ENCODE measurements at regions not wholly inside any gene's neighbourhood (a gene's known extent, or its start where the extent isn't known, plus 50 kb on each side); places are given as distances from the start of the nearest gene placed in this dataset.

- TF ChIP-seq EZH2phosphoT487 (IDR thresholded peaks at IDR 0.05; ENCODE audit: insufficient read depth, low read depth) (no peak), EZH2 (IDR thresholded peaks at IDR 0.05; ENCODE audit: insufficient read depth, poor library complexity, severe bottlenecking) (no peak)
Measured at GRCh38 chr7:13115855-13116254, 428.4 kb downstream of the ARL4A start.

All from GM23248 (cell line).